ENCODE measurements at regions not wholly inside any gene's neighbourhood (a gene's known extent, or its start where the extent isn't known, plus 50 kb on each side); places are given as distances from the start of the nearest gene placed in this dataset.

GRCh38 chr17:13699261-13699660 is 97.5 kb upstream of the HS3ST3A1 start:
- no peak for TF ChIP-seq POLR2A (IDR thresholded peaks at IDR 0.05)
- TF ChIP-seq CTCF (IDR thresholded peaks at IDR 0.05 in 8 of 11, conservative IDR thresholded peaks at IDR 0.05 in 3 of 11), result no peak
- TF ChIP-seq POLR2AphosphoS5 (IDR thresholded peaks at IDR 0.05), result no peak
